GM18505 (cell line): ENCODE measurements at regions not wholly inside any gene's neighbourhood (a gene's known extent, or its start where the extent isn't known, plus 50 kb on each side); places are given as distances from the start of the nearest gene placed in this dataset.

Experiments
- ATAC-seq: cut with Tn5 transposase; IDR thresholded peaks from one replicate; pipeline ENCODE4 v1.9.1; 2021; ENCODE audit not compliant: unreplicated experiment
- POLR2A ChIP-seq: IDR thresholded peaks from 4 replicates; pipeline ENCODE4 v1.6.1; 2011; ENCODE audit warnings: borderline replicate concordance; ENCODE audit not compliant: insufficient read depth, insufficient read length; ENCODE audit errors: extremely low read depth

DNA sequence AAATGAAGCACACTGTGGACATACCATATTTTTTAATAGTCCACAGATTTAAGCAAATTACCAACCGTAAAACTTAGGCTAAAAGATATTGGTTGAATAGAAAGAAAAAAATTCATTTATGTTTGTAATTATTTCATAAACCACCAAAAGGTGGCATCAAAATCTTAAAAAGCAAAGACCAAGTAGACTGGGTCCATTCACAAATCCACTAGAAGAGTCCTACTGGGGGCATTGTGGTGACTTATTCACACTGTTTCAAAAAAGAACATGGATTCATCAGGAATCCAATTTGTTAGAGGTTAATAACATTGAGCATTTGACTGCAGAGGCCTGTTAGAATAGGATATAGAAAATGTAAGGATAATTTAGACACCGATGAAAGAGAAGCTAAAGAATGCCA, 194.9 kb upstream of the KYNU start:
- no peak for ATAC-seq
- no peak for TF ChIP-seq POLR2A

GRCh38 chr2:142681952-142682351, 195.5 kb upstream of the KYNU start:
- no peak for TF ChIP-seq POLR2A
- no peak for ATAC-seq

GRCh38 chr2:142678164-142678563, 199.3 kb upstream of the KYNU start:
- TF ChIP-seq POLR2A: no peak
- ATAC-seq: no peak

DNA sequence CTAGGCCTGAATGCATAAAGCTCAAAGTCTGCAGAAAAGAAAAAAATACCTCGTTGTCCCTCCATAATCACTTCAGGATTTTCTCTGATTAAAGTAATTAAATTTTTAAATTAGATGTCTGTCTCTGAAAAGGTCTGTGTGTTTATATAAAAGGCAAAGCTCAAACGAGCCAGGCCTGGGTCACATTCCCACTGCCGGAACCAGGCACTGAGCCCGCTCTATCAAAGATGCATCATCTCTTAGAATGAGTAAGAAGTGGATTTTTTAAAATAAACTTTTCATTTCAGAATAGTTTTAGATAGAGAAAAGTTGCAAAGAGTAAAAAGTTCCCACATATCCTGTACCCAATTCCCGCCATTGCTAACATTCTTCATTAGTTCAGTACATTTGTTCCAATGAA, 202.1 kb upstream of the KYNU start:
- no peak for TF ChIP-seq POLR2A
- ATAC-seq: no peak

GRCh38 chr2:142673836-142674235, 203.6 kb upstream of the KYNU start:
- TF ChIP-seq POLR2A: no peak
- ATAC-seq: no peak

DNA sequence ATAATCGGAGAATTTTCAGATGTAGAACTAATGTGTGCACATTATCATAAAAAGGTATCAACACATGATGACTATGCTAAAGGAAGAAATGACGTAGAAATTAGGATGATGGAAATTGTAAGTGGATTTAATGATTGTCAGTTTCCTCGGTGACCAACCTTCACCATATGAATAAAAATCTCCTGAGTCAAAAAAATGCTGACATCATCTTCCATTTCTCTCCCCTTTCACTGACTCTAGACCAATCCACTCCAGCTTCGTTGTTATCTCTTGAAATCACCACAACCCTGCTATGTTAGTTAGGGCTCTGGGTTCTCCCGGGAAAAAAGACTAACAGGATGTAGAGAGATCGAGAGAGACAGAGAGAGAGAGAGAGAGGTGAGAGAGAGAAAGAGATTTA, 204.8 kb upstream of the KYNU start:
- no peak for TF ChIP-seq POLR2A
- ATAC-seq: no peak

- no peak for TF ChIP-seq POLR2A
- ATAC-seq: no peak
Measured at GRCh38 chr2:142670362-142670761, 207.1 kb upstream of the KYNU start.

- TF ChIP-seq POLR2A: no peak
- no peak for ATAC-seq
Measured at GRCh38 chr2:142668420-142668819, 209.0 kb upstream of the KYNU start.

- no peak for TF ChIP-seq POLR2A
- no peak for ATAC-seq
Measured at GRCh38 chr2:142665241-142665640, 212.2 kb upstream of the KYNU start.

- no peak for TF ChIP-seq POLR2A
- no peak for ATAC-seq
Measured at GRCh38 chr2:142650601-142651000, 226.9 kb upstream of the KYNU start.

DNA sequence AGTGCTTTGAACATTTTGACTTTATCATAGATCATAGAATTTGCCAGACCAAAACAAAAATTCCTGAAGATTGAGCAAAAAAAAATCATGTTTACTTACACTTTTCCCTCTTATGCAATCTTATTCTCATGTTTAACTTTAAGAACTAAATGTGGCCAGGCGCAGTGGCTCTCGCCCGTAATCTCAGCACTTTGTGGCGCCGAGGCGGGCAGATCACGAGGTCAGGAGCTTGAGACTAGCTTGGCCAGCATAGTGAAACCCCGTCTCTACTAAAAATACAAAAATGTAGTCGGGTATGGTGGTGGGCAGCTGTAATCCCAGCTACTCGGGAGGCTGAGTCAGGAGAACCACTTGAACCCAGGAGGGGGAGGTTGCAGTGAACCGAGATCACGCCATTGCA, 227.9 kb upstream of the KYNU start:
- no peak for TF ChIP-seq POLR2A
- no peak for ATAC-seq

DNA sequence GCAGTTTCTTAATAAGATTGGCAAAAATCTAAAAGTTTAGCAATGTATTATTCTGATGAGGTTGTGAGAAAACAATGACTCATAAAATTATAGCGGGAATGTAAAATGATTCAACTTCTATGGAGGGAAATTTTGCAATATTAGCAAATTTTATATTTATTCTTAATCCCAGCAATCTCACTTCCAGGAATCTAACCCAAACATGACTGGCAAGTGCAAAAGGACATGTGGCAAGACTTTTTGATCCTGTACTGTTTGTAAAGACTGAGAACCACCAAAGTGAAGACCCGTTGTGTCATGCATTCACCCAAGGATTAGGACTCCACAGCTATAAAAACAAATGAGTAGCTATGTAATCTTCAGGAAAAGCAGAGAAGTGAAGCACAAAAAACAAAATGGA, 234.8 kb upstream of the KYNU start:
- no peak for ATAC-seq
- no peak for TF ChIP-seq POLR2A

- no peak for TF ChIP-seq POLR2A
- ATAC-seq: no peak
Measured at GRCh38 chr2:142629193-142629592, 248.3 kb upstream of the KYNU start.

DNA sequence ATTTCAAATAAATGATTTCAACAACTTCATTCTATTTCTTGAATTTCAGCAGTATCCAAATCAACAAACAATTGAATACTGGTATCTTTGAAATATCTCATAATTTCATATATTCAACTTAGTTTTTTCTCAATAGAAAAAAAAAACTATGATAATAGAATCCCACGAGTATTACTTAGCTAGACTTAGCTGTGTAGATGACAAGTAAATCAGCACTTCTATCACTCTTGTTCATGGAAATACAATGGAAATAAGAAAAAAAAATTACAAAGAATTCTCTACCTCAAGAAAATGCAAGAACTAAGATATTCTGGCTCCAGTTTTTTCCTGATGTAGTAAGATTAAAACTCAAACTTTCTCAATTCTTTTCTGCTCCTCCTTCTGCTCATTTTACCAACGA, 256.2 kb upstream of the KYNU start:
- no peak for ATAC-seq

GRCh38 chr2:142617461-142617860, 260.0 kb upstream of the KYNU start:
- TF ChIP-seq POLR2A: no peak
- ATAC-seq: no peak

More for the DNA sequence above, 256.2 kb upstream of the KYNU start:
- TF ChIP-seq POLR2A: no peak
